Inflammatory macrophage treated with lipopolysaccharide for 4 hours (primary cell): ENCODE measurements at regions not wholly inside any gene's neighbourhood (a gene's known extent, or its start where the extent isn't known, plus 50 kb on each side); places are given as distances from the start of the nearest gene placed in this dataset.

Experiments
- DNase-seq: peaks from one replicate; pipeline ENCODE4 v3.0.0-alpha.2; 2020

GRCh38 chr18:23391156-23391555 is 61.9 kb upstream of the RIOK3 start:
- DNase-seq: no peak

- DNase-seq: no peak
Observed at GRCh38 chr18:23397907-23398306, 55.2 kb upstream of the RIOK3 start.

- DNase-seq: no peak
Observed at GRCh38 chr18:23398401-23398800, 54.7 kb upstream of the RIOK3 start.

- no peak for DNase-seq
Observed at GRCh38 chr18:23399067-23399466, 54.0 kb upstream of the RIOK3 start.

- DNase-seq: no peak
Observed at GRCh38 chr18:23400918-23401317, 52.2 kb upstream of the RIOK3 start.

GRCh38 chr18:23401400-23402347 is 51.4 kb upstream of the RIOK3 start:
- DNase-seq: no peak
